Glomerular endothelial cell (primary cell): ENCODE measurements at regions not wholly inside any gene's neighbourhood (a gene's known extent, or its start where the extent isn't known, plus 50 kb on each side); places are given as distances from the start of the nearest gene placed in this dataset.

Experiments used
- DNase-seq: peaks from one replicate; pipeline ENCODE4 v3.0.0-alpha.2; 2011; ENCODE audit warnings: low read depth, low spot score; ENCODE audit errors: extremely low read depth

DNA sequence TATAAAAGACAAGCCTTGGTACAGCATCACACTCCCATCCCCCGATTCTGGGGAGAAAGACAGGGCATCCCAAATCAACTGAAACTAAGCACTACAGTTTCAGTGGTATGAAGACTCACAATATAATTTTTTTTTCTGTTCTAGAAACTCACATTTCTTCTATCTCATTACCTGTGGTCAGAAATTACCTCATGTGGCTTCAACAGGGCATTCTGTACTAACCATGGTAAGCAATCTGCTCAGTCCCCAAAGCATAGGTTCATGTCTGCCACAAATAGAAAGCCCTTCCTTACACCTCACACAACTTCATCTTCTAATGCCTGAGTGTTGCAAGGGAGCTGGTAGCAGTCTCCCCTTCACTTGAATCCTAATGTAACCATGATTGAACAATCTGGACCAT is 147.4 kb upstream of the POU2AF2 start:
- DNase-seq: no peak

DNA sequence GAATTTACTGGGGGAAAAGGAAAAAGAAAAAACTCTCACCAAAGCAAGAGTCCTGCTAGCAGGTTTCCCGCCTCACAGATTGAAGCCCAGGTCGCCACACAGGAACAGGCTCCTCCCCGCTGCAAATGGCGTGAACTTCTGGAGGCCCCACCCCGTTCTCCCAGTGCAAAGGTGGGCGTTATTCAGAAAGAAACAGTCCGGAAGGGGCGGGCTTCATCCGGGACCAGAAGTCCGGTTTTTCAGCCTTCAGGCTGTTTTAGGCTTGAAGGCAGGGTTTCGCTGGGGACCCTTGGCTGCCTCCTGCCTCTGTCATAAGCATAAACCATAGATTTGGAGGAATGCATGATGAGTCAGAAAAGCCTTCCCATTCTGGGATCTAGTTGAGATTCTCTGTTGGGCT is 148.3 kb upstream of the POU2AF2 start:
- no peak for DNase-seq

DNA sequence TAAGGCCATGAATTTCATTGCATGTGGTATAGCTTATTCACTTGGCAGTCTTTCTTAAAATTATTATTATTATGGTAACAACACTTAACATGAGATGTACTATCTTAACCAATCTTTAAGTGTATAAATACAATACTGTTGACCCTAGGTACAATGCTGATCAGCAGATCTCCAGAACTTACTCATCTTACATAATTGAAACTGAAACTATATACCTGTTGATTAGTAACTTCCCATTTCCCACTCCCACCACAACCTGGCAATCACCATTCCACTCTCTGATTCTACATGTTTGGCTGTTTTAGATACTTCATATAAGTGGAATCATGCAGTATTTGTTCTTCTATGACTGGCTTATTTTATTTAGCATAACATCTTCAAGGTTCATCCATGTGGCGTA is 150.2 kb upstream of the POU2AF2 start:
- no peak for DNase-seq

DNA sequence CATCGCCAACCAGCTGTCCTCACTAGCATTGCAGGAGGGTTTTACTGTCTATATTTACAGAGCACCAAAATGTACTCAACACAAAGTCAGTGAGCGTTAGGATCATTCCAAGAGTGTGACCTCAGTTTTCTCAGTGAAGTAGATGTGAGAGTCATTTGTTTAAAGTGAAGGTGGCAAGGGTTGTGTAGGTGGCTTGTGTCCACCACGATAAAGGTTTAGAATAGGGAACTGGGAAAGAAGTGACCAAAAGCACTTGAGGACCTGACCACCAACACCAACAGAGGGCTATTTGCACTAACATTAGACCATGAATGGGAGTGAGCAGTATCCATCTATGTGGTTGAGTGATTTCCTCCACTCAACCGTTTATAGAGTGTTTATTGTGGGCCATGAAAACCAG is 152.5 kb upstream of the POU2AF2 start:
- DNase-seq: no peak

DNA sequence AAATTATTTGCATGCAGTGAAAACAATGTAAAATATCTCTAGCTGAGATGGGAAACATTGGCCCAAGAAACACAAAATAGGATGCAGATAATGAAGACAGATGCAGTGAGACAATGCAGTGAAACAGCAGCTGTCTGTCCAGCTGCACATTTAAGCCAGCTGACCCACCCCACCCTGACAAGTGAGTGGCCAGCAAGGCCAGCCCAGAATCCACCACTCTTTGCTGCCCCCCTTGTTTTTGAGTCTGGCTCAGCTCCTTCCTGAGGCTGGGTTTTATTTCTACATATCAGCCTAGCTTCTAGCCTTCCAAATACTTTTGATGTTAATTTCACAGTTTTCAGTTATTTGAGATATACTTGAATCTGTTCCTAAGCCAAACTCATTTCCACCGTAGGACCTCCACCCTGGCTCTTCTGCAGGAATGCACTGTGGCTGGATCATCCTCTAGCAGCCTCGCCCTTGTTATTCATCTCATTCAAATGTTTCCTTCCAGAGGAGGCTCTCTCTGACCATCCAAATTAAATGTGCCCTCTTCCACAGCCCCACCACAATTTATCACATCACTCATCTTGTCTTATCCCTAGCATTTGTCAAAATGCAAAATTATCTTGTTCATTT is 154.1 kb upstream of the POU2AF2 start:
- no peak for DNase-seq

DNA sequence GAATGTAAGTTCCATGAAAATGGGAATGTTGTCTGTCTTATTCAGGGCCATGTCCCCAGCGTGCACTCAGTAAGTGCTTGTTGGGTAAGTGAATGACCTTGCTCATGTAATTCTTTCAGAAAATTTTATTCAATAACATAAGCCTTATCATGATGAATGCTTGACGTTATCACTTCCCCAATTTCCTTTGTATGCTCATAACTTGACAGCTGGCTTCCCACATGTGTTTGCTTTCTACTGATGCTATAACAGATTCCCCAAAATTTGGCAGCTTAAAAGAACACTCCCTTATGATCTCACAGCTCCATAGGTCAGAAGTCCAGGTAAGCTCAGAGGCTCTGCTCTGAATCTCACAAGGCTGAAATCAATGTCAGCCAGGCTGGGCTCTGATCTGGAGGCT is 155.8 kb upstream of the POU2AF2 start:
- DNase-seq: no peak

DNA sequence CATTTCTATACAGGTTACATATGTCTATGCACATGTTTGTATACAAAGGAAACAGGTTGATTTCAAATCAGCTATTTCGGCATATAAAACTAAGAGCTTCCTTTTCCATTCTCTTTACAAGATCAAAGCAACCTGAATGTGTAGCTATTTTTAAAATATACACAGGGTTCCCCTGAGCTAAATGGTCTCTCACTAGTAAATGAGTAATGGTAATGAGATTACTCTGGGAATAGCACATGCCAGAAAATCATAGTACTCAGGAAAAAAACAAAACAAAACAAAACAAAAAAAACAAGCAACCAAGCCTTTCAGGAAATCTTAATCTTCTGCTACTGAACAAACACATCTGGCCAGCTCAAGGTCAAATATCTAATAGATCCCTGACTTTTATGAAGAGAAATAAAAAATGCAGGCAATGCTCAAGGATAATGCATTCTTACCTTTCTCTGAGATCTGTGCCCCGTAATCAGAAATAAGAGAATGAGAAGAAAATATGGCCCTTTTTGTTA is 156.6 kb upstream of the POU2AF2 start:
- DNase-seq: no peak

DNA sequence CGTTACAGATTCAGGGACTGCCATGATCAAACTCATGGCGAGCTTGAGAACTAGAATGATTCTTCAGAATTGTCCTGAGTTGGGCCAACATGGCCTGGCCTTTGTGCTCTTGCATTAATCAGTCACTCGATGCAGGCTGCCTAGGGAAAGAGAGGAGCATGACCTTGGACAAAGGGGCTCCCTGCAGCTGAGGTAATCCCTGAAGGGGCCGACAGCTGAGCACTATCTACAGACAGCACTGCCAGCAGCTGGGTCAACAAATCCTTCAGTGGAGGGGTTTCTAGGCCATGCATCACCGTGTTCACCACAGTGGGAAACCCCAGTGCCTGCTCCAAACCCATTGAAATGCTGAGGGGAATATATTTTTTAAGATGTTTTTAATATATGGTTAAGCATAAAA is 159.5 kb upstream of the POU2AF2 start:
- no peak for DNase-seq

DNA sequence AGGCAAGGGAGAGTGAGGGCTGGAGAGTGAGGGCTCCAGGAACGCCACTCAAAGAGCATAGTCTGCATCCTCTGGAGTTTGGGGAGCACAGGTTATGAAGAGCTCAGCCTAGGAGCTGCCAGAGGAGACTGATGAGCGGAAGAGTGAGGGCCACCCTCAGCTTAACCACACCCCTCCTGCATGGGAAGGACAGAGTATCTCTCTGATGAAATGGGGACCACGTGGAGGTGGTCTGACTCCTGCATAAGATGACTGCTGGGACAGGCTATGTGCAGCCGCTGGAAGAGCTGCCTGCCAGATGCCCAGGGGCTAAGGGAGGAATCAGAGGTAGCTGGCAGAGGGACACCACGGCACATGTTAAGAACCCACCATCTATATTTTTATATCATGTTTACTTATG is 162.9 kb upstream of the POU2AF2 start:
- no peak for DNase-seq

DNA sequence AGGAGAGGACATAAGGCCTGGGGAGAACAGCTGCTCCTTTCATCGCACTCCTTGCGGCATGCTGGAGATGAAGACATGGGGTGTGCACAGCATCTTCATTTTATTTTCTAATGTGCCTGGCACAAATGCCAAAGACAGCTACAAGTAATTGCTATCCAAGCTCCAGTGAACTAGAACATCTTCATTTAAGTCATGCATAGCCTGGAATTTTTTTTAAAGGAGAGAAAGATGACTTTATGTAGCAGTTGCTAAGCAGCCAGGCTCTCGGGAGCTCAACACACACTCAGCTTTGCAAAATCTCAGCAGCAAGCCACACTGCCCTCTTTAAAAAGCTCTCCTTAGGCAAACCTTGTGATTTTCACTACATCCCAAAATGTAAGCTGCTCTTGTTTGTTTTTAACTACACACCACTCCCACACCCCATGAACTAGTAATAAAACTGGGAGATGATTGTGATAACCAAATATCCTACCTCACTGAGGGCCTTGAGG is 164.5 kb upstream of the POU2AF2 start:
- no peak for DNase-seq

DNA sequence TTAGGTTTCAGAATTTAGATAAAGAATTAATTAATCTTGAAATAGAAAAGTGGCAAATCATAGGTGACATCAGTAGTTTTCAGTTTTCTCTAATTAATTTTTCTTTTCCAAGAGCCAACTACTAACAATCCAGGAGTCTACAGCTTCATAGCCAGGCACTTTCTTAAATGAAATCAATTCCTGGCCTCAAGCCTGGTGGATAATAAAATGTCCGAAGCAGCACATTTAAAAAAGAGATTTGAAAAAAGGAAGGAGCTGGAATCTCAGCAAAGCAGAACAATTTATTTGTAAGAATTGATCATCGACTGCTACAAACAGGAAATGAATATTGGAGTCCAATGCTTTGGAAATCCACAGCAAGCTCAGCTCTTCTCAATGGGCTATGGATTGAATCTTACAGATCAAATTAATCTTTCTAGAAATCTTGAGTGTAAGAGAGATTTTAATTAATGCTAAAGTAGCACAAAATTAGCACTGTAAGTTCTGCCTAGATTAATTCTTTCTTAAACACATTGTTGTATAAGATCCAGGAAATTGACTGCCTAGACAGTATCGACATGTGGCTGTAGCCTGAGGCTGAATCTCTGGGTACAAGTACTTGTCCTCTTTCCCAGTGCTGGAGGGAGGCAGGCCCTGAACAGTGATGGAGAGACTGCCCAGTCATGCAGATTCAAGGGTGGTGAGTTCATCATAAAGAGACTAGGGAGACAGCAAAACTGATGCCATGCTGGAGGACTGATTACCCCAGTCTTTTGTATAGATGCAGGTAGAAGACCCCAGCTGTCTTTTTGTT is 167.8 kb upstream of the POU2AF2 start:
- DNase-seq: no peak

DNA sequence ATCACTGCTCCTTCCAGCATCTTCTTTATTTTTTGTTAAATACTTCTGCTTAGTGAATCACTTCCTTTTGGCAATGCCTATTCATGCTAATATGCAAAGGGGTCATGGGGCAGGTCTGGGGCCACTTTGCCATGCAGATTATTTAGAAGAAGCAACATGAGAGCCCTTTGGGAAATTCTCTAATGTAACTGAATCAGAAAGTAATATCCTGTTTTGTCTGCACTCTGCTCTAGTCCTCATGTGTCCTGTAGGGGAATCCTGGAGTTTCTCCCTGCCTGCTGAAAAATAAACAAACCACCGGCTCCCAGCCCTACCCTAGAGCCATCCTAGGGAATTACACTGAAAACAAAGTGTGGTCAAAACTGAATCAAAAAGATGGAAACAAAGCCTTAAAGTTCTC is 176.5 kb upstream of the POU2AF2 start:
- no peak for DNase-seq

DNA sequence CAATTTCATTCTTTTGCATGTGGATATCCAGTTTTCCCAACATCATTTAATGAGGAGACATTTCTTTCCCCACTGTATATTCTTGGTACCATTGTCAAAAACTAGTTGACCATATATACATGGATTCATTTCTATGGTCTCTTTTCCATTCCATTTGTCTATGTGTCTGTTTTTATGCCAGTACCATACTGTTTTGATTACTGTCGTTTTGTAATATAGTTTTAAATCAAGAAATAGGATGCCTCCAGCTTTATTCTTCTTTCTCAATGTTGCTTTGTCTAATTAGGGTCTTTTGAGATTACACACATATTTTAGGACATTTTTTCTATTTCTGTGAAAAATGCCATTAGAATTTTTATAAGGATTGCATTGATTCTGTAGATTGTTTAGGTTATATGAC is 177.5 kb upstream of the POU2AF2 start:
- DNase-seq: no peak

DNA sequence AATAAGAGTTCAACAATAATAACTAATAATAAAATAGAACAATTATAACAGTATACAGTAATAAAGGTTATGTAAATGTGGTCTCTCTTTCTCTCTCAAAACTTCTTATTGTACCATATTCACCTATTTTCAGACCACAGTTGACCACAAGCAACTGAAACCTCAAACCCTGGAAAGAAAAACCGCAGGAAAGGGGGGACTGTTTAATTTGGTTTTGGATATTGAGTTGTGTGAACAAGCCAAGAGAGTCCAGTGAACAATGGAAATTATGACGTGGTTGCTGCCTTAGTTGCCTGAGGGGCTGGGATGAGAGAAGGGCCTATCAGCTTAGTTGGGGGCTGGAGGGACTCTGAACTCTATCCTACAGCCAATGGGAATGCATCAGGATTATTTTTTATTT is 178.7 kb upstream of the POU2AF2 start:
- no peak for DNase-seq

DNA sequence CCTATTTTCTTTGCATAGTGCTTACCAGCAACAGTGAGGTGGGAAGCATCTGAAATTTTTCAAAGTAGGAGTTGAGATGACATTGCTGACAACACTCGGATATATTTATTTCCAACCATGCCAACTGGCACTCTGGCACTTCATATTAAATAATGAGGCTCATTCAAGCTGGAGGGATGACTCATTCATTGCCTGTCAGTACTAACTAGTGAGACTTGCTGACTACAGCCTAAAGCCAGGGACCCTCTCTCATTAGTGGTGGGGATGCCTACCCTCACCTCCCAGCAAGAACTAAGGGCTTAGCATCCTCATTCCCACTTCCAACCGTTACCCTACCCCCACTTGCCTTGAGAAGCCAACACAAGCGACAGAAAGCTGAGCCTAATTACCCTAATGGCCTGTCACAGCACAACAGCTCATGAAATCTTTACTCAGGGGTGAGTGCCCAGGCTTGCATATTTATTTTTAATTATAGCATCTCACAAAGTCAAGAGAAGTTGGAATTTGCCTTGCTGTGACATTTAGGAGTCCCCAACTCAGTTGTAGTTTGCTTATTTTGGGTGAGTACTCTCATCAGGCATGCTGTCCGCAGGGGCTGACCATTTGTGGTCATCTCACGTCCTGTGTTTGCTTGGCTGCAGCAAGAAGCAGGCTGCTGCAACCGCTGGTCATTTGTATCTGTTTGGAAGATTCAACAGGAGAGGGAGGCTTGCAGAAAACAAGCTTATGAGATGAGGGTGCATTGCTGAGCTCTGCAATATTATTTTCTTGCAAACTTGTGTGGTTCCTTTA is 181.6 kb upstream of the POU2AF2 start:
- DNase-seq: no peak

DNA sequence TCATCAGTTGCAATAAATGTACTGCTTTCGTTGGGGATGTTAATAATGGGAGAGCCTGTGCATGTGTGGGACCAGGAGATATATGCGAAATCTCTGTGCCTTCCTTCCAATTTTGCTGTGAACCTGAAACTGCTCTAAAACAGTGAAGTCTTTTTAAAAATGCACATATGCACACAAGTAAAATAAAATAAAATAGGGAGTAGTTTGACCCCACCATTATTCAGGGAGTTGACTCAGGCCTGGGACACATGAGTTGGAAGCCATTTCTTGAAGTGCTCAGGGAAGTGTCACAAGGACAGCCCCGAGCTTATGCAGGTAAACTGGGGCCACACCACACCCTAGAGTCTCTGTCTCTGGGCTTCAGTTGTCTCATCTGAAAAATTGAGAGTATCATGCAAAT is 183.1 kb upstream of the POU2AF2 start:
- DNase-seq: no peak

DNA sequence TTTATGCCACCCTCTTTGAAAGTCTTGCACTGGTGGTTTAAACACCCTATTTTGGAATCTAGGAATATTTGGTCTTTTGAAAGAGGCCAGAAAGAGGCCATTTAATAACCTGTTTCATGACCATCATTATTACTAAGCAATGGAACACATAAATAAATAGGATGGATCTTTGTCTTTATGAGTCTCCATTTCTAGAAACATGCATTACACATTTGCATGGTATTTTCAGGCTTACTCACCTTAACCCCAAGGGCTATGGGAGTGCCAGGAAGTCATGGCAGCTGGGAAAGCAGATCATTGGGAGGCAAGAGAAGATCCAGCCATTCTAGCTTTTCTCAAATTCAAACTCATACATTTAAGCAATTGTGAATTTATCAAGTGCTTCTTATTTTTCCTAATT is 185.8 kb upstream of the POU2AF2 start:
- DNase-seq: no peak

DNA sequence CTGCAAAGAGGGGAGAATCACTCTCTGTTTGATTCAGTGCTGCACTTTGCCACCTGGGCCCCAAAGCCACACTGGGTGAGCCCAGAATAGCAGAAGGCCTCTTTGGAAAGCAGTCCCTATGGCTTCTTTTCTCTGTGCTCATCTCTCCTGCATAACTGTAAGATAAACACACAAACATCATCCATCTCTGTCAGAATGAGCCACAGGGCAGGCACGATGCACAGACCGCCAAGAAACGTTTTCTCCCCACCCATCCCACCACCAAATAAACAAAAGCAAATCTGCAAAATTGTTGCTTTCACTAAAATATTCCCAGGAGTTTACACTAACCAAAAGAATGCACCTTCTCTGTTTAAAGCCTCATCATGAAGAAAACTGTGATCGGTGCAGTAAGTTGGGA is 196.4 kb upstream of the POU2AF2 start:
- no peak for DNase-seq

DNA sequence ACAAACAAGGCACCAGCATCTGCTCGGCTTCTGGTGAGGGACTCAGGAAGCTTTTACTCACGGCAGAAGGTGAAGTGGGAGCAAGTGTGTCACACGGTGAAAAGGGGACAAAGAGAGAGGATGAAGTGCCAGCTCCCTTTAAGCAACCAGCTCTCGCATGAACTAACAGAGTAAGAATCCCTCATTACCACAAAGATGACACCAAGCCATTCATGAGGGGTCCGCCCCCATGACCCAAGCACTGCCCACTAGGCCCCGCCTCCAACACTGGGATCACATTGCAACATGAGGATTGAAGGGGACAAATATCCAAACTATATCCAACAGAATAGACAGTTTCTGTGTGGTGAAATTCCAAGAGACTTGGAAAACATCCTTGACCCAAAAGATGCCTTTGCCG is 198.2 kb upstream of the POU2AF2 start:
- DNase-seq: no peak

DNA sequence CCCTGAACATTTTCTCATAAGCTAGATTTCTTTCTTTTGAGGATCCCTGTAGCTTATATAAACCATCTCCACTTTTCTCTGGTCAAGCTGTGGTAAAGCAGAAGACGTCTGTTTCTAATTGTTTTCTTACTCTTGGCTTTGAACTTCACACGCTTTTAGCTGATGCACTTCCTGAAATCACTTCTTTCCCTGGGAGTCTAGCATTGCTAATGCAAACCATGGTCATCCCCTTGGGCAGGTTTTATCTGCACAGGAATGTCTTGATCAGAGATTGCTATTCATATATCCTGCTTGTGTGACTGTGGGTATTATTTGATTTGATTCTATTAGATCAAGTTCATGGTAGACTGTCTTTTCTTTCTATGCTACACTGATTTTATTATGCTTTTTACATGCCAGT is 199.2 kb upstream of the POU2AF2 start:
- no peak for DNase-seq

DNA sequence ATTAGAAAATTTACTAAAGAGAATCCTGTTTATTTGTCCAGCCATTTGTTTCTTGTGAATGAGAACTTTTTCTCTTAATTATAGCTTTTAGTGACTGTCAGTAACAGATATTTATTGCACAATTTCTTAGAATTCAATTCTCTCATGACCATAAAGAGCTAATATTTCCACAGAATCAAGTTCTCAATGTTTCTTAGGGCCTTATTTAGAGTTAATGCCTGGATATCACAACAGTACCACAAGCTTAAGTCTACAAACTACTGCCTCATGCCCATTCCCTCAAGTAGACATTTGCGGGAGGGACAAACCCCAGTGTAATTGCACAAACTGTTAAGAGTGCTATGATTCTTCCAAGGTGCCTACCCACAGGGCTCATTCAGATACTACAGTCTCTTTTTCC is 199.7 kb upstream of the POU2AF2 start:
- no peak for DNase-seq

DNA sequence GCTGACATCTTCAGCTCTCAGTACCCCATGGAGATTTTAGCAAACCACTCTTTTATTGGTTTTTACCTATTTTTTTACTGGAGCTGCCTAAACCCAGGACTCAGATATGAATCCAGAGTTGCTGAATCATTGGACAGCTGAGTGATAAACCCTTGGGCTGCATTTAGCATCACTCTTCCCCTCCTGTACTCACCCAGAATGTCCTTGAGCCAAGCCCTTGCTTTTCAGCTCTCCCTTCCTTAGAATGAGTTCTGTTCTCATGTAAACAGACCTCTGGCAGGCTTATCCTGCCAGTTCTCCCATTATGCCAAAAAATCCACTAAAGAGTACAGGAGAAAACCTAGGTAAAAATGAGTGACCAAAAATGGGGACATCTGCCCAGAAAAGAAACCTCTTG is 200.1 kb upstream of the POU2AF2 start:
- no peak for DNase-seq
